ENCODE measurements at regions not wholly inside any gene's neighbourhood (a gene's known extent, or its start where the extent isn't known, plus 50 kb on each side); places are given as distances from the start of the nearest gene placed in this dataset.

GRCh38 chr12:90275088-90275487 is 566.5 kb upstream of the ATP2B1 start:
- TF ChIP-seq, protein P1, sequence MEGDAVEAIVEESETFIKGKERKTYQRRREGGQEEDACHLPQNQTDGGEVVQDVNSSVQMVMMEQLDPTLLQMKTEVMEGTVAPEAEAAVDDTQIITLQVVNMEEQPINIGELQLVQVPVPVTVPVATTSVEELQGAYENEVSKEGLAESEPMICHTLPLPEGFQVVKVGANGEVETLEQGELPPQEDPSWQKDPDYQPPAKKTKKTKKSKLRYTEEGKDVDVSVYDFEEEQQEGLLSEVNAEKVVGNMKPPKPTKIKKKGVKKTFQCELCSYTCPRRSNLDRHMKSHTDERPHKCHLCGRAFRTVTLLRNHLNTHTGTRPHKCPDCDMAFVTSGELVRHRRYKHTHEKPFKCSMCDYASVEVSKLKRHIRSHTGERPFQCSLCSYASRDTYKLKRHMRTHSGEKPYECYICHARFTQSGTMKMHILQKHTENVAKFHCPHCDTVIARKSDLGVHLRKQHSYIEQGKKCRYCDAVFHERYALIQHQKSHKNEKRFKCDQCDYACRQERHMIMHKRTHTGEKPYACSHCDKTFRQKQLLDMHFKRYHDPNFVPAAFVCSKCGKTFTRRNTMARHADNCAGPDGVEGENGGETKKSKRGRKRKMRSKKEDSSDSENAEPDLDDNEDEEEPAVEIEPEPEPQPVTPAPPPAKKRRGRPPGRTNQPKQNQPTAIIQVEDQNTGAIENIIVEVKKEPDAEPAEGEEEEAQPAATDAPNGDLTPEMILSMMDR (IDR thresholded peaks at IDR 0.05), result no peak
- TF ChIP-seq POLR2A (IDR thresholded peaks at IDR 0.05), result no peak
